ENCODE measurements at regions not wholly inside any gene's neighbourhood (a gene's known extent, or its start where the extent isn't known, plus 50 kb on each side); places are given as distances from the start of the nearest gene placed in this dataset.

- H3K36me3 Mint-ChIP-seq (ENCODE audit: insufficient read depth): no peaks in the 10 kb centered on the region
- no peaks in the 10 kb centered on the region for H3K27me3 Mint-ChIP-seq
- no peaks in the 10 kb centered on the region for H3K4me1 Mint-ChIP-seq (ENCODE audit: low read depth)
- no peak for DNase-seq (ENCODE audit: low spot score, unreplicated experiment)
- no peak overlapping the region for H3K4me3 Mint-ChIP-seq (ENCODE audit: low read depth)
- no peak for TF ChIP-seq CTCF (IDR thresholded peaks at IDR 0.05; ENCODE audit: unreplicated experiment)
- no peak overlapping the region for H3K27ac Mint-ChIP-seq
- no peaks in the 10 kb centered on the region for H3K9me3 Mint-ChIP-seq (ENCODE audit: low read depth)
Observed at GRCh38 chr5:44565902-44566301, 176.7 kb upstream of the FGF10 start.

- H3K27me3 Mint-ChIP-seq: no peaks in the 10 kb centered on the region
- H3K9me3 Mint-ChIP-seq (ENCODE audit: low read depth): no peaks in the 10 kb centered on the region
- no peak overlapping the region for H3K4me3 Mint-ChIP-seq (ENCODE audit: low read depth)
- no peak overlapping the region for H3K27ac Mint-ChIP-seq
- DNase-seq (ENCODE audit: low spot score, unreplicated experiment): no peak
- H3K36me3 Mint-ChIP-seq (ENCODE audit: insufficient read depth): no peaks in the 10 kb centered on the region
- H3K4me1 Mint-ChIP-seq (ENCODE audit: low read depth): no peaks in the 10 kb centered on the region
- no peak for TF ChIP-seq CTCF (IDR thresholded peaks at IDR 0.05; ENCODE audit: unreplicated experiment)
Observed at GRCh38 chr5:44565360-44565759, 176.1 kb upstream of the FGF10 start.

- no peak overlapping the region for H3K27ac Mint-ChIP-seq
- TF ChIP-seq CTCF (IDR thresholded peaks at IDR 0.05; ENCODE audit: unreplicated experiment): no peak
- no peak overlapping the region for H3K4me3 Mint-ChIP-seq (ENCODE audit: low read depth)
- H3K36me3 Mint-ChIP-seq (ENCODE audit: insufficient read depth): no peaks in the 10 kb centered on the region
- no peaks in the 10 kb centered on the region for H3K4me1 Mint-ChIP-seq (ENCODE audit: low read depth)
- no peaks in the 10 kb centered on the region for H3K9me3 Mint-ChIP-seq (ENCODE audit: low read depth)
- H3K27me3 Mint-ChIP-seq: no peaks in the 10 kb centered on the region
- DNase-seq (ENCODE audit: low spot score, unreplicated experiment): no peak
Observed at GRCh38 chr5:44546286-44546685, 157.1 kb upstream of the FGF10 start.

- TF ChIP-seq CTCF (IDR thresholded peaks at IDR 0.05; ENCODE audit: unreplicated experiment): no peak
- H3K27ac Mint-ChIP-seq: no peak overlapping the region
- H3K27me3 Mint-ChIP-seq: no peaks in the 10 kb centered on the region
- DNase-seq (ENCODE audit: low spot score, unreplicated experiment): no peak
- H3K9me3 Mint-ChIP-seq (ENCODE audit: low read depth): no peaks in the 10 kb centered on the region
- H3K4me3 Mint-ChIP-seq (ENCODE audit: low read depth): no peak overlapping the region
- H3K4me1 Mint-ChIP-seq (ENCODE audit: low read depth): no peaks in the 10 kb centered on the region
- no peaks in the 10 kb centered on the region for H3K36me3 Mint-ChIP-seq (ENCODE audit: insufficient read depth)
Observed at GRCh38 chr5:44543511-44543910, 154.3 kb upstream of the FGF10 start.

GRCh38 chr5:44542470-44542869 is 153.2 kb upstream of the FGF10 start:
- H3K4me1 Mint-ChIP-seq (ENCODE audit: low read depth): no peaks in the 10 kb centered on the region
- H3K36me3 Mint-ChIP-seq (ENCODE audit: insufficient read depth): no peaks in the 10 kb centered on the region
- DNase-seq (ENCODE audit: low spot score, unreplicated experiment): no peak
- no peaks in the 10 kb centered on the region for H3K27me3 Mint-ChIP-seq
- H3K4me3 Mint-ChIP-seq (ENCODE audit: low read depth): no peak overlapping the region
- no peak for TF ChIP-seq CTCF (IDR thresholded peaks at IDR 0.05; ENCODE audit: unreplicated experiment)
- H3K27ac Mint-ChIP-seq: no peak overlapping the region
- no peaks in the 10 kb centered on the region for H3K9me3 Mint-ChIP-seq (ENCODE audit: low read depth)

Data from progenitor cell of endocrine pancreas (in vitro differentiated cells).